ENCODE measurements at regions not wholly inside any gene's neighbourhood (a gene's known extent, or its start where the extent isn't known, plus 50 kb on each side); places are given as distances from the start of the nearest gene placed in this dataset.

GRCh38 chr18:44601447-44601846, 79.2 kb upstream of the SETBP1 start:
- Histone ChIP-seq H3K36me3 (no peaks in the 10 kb centered on the region), H3K4me3 (no peak overlapping the region), H3K27ac (no peak overlapping the region), H3K27me3 (ENCODE audit: low read depth) (no peaks in the 10 kb centered on the region), H3K4me1 (no peaks in the 10 kb centered on the region), H3K9me3 (no peaks in the 10 kb centered on the region)
- no peak for TF ChIP-seq CTCF (IDR thresholded peaks at IDR 0.05)
- intact Hi-C loops (cut with DNase I): no loop called here
- DNase-seq: no peak
- no peak for ATAC-seq

- no peak overlapping the region for H3K4me3 ChIP-seq
- no peaks in the 10 kb centered on the region for H3K4me1 ChIP-seq
- no peak for ATAC-seq
- no peak for TF ChIP-seq CTCF (IDR thresholded peaks at IDR 0.05)
- H3K27me3 ChIP-seq (ENCODE audit: low read depth): no peaks in the 10 kb centered on the region
- no peaks in the 10 kb centered on the region for H3K36me3 ChIP-seq
- no peaks in the 10 kb centered on the region for H3K9me3 ChIP-seq
- intact Hi-C loops (cut with DNase I): no loop called here
- H3K27ac ChIP-seq: no peak overlapping the region
- no peak for DNase-seq
Measured at GRCh38 chr18:44602380-44602779, 78.3 kb upstream of the SETBP1 start.

GRCh38 chr18:44602845-44603244, 77.8 kb upstream of the SETBP1 start:
- no peaks in the 10 kb centered on the region for H3K4me1 ChIP-seq
- no peaks in the 10 kb centered on the region for H3K27me3 ChIP-seq (ENCODE audit: low read depth)
- H3K9me3 ChIP-seq: no peaks in the 10 kb centered on the region
- H3K4me3 ChIP-seq: no peak overlapping the region
- DNase-seq: no peak
- TF ChIP-seq CTCF (IDR thresholded peaks at IDR 0.05): no peak
- no peak overlapping the region for H3K27ac ChIP-seq
- no peak for ATAC-seq
- H3K36me3 ChIP-seq: no peaks in the 10 kb centered on the region
- intact Hi-C loops (cut with DNase I): no loop called here

- Histone ChIP-seq H3K27ac (no peak overlapping the region), H3K4me3 (no peak overlapping the region), H3K36me3 (no peaks in the 10 kb centered on the region), H3K27me3 (ENCODE audit: low read depth) (no peaks in the 10 kb centered on the region), H3K4me1 (no peaks in the 10 kb centered on the region), H3K9me3 (no peaks in the 10 kb centered on the region)
- ATAC-seq (no peak), DNase-seq (no peak)
- intact Hi-C loops (cut with DNase I): no loop called here
- TF ChIP-seq CTCF (IDR thresholded peaks at IDR 0.05): no peak
Measured at GRCh38 chr18:44609181-44609941, 71.3 kb upstream of the SETBP1 start.

- TF ChIP-seq CTCF (IDR thresholded peaks at IDR 0.05): no peak
- H3K4me1 ChIP-seq: no peaks in the 10 kb centered on the region
- peaks cover 6% of the 10 kb centered on the region for H3K9me3 ChIP-seq
- ATAC-seq (no peak), DNase-seq (no peak)
- no peaks in the 10 kb centered on the region for H3K27me3 ChIP-seq (ENCODE audit: low read depth)
- H3K36me3 ChIP-seq: no peaks in the 10 kb centered on the region
- intact Hi-C loops (cut with DNase I): no loop called here
- H3K4me3 ChIP-seq: no peak overlapping the region
- no peak overlapping the region for H3K27ac ChIP-seq
Measured at GRCh38 chr18:44620812-44621211, 59.9 kb upstream of the SETBP1 start.

Measured in lower lobe of right lung (tissue), 2 donors.